Endodermal cell (in vitro differentiated cells): ENCODE measurements at regions not wholly inside any gene's neighbourhood (a gene's known extent, or its start where the extent isn't known, plus 50 kb on each side); places are given as distances from the start of the nearest gene placed in this dataset.

ENCODE experiments used
- DNase-seq: peaks from one replicate; pipeline ENCODE4 v3.0.0-alpha.2; 2017
- H3K27ac ChIP-seq: 2 replicates; pipeline ENCODE4 v1.5.1; 2013; ENCODE audit warnings: mild to moderate bottlenecking, low read depth, low read length, moderate library complexity
- H3K27me3 ChIP-seq: 2 replicates; pipeline ENCODE4 v1.6.1; 2013; ENCODE audit warnings: mild to moderate bottlenecking, low read length, moderate library complexity; ENCODE audit not compliant: insufficient read depth, control insufficient read depth, poor library complexity, severe bottlenecking
- H3K36me3 ChIP-seq: 2 replicates; pipeline ENCODE4 v1.7.0; 2013; ENCODE audit warnings: mild to moderate bottlenecking, low read length, moderate library complexity; ENCODE audit not compliant: control insufficient read depth, insufficient read depth
- H3K4me1 ChIP-seq: one replicate; pipeline ENCODE4 v1.7.0; 2013; ENCODE audit warnings: low read length; ENCODE audit not compliant: control insufficient read depth, insufficient read depth
- H3K4me3 ChIP-seq: 2 replicates; pipeline ENCODE4 v1.5.1; 2013; ENCODE audit warnings: mild to moderate bottlenecking, low read length, moderate library complexity
- H3K9ac ChIP-seq: 2 replicates; pipeline ENCODE4 v1.6.1; 2013; ENCODE audit warnings: mild to moderate bottlenecking, low read length, moderate library complexity; ENCODE audit not compliant: poor library complexity, severe bottlenecking; ENCODE audit errors: extremely low read depth
- H3K9me3 ChIP-seq: 2 replicates; pipeline ENCODE4 v1.6.1; 2013; ENCODE audit warnings: mild to moderate bottlenecking, low read length, moderate library complexity; ENCODE audit not compliant: control insufficient read depth
- H3K27ac Mint-ChIP-seq: 2 replicates; pipeline ENCODE4 v1.8.0; 2020; ENCODE audit warnings: mixed read lengths
- H3K27me3 Mint-ChIP-seq: 2 replicates; pipeline ENCODE4 v1.8.0; 2021; ENCODE audit warnings: mild to moderate bottlenecking, mixed read lengths; ENCODE audit not compliant: insufficient read depth
- H3K36me3 Mint-ChIP-seq: 2 replicates; pipeline ENCODE4 v1.8.0; 2020; ENCODE audit warnings: low read depth, mixed read lengths
- H3K4me1 Mint-ChIP-seq: 2 replicates; pipeline ENCODE4 v1.8.0; 2020; ENCODE audit warnings: mixed read lengths
- H3K4me3 Mint-ChIP-seq: 2 replicates; pipeline ENCODE4 v1.8.0; 2020; ENCODE audit warnings: mild to moderate bottlenecking, moderate library complexity, mixed read lengths
- H3K9me3 Mint-ChIP-seq: 2 replicates; pipeline ENCODE4 v1.8.0; 2020; ENCODE audit warnings: mild to moderate bottlenecking, mixed read lengths
- CTCF ChIP-seq: fragments of 200-600 bp; sonication (generic); conservative IDR thresholded peaks from 2 replicates; pipeline ENCODE4 v1.5.0; 2021; ENCODE audit warnings: antibody characterized with exemption, mild to moderate bottlenecking
- WGBS, 2 experiments: methylation state at CpG; one replicate each; pipeline versions ENCODE4 v1.1.5 to v1.1.7; 2013; ENCODE audit warnings: missing lambda C conversion rate in 2 of 2, mixed read lengths in 1 of 2; ENCODE audit not compliant: insufficient coverage in 1 of 2, insufficient read length in 1 of 2; 5-methylcytosine and 5-hydroxymethylcytosine counted together

- H3K4me1 Mint-ChIP-seq, result peaks cover 8% of the 10 kb centered on the region
- Histone ChIP-seq H3K4me1 (no peaks in the 10 kb centered on the region), H3K4me3 (no peak overlapping the region), H3K27me3 (no peaks in the 10 kb centered on the region), H3K9ac (no peak overlapping the region), H3K27ac (no peak overlapping the region), H3K36me3 (no peaks in the 10 kb centered on the region), H3K9me3 (no peaks in the 10 kb centered on the region)
- H3K27me3 Mint-ChIP-seq, result no peaks in the 10 kb centered on the region
- peaks cover 6% of the 10 kb centered on the region for H3K9me3 Mint-ChIP-seq
- H3K36me3 Mint-ChIP-seq, result no peaks in the 10 kb centered on the region
- no peak overlapping the region for H3K27ac Mint-ChIP-seq
- no peak for TF ChIP-seq CTCF
- DNase-seq, result no peak
- no peak overlapping the region for H3K4me3 Mint-ChIP-seq
Measured at GRCh38 chr5:10173716-10174115, 76.0 kb downstream of the ATPSCKMT start.

GRCh38 chr5:10172247-10172646 is 77.4 kb downstream of the ATPSCKMT start:
- Histone ChIP-seq H3K27ac (no peak overlapping the region), H3K4me3 (no peak overlapping the region), H3K27me3 (no peaks in the 10 kb centered on the region), H3K9ac (no peak overlapping the region), H3K36me3 (no peaks in the 10 kb centered on the region), H3K4me1 (no peaks in the 10 kb centered on the region), H3K9me3 (no peaks in the 10 kb centered on the region)
- Mint-ChIP-seq H3K9me3 (peaks cover 6% of the 10 kb centered on the region), H3K27me3 (no peaks in the 10 kb centered on the region), H3K27ac (no peak overlapping the region), H3K4me1 (peaks cover 8% of the 10 kb centered on the region), H3K4me3 (no peak overlapping the region), H3K36me3 (no peaks in the 10 kb centered on the region)
- no peak for DNase-seq
- WGBS, 2 experiments, result 88 to 89% methylated on average over 1 of the region's 1 CpG
- TF ChIP-seq CTCF, result no peak

- 87 to 98% methylated on average over 6 of the region's 6 CpGs for WGBS, 2 experiments
- H3K4me1 ChIP-seq, result no peaks in the 10 kb centered on the region
- H3K36me3 Mint-ChIP-seq, result peaks cover 12% of the 10 kb centered on the region
- TF ChIP-seq CTCF, result no peak
- DNase-seq, result no peak
- no peaks in the 10 kb centered on the region for H3K36me3 ChIP-seq
- H3K9me3 ChIP-seq, result peaks cover 11% of the 10 kb centered on the region
- H3K27ac ChIP-seq, result no peak overlapping the region
- peaks cover 29% of the 10 kb centered on the region for H3K9me3 Mint-ChIP-seq
- no peaks in the 10 kb centered on the region for H3K27me3 Mint-ChIP-seq
- H3K27ac Mint-ChIP-seq, result no peak overlapping the region
- no peak overlapping the region for H3K4me3 Mint-ChIP-seq
- H3K9ac ChIP-seq, result no peak overlapping the region
- no peak overlapping the region for H3K4me3 ChIP-seq
- H3K27me3 ChIP-seq, result no peaks in the 10 kb centered on the region
- H3K4me1 Mint-ChIP-seq, result peaks cover 8% of the 10 kb centered on the region
Measured at GRCh38 chr5:10169359-10169758, 80.3 kb downstream of the ATPSCKMT start.
